HEK293 (cell line): ENCODE measurements at regions not wholly inside any gene's neighbourhood (a gene's known extent, or its start where the extent isn't known, plus 50 kb on each side); places are given as distances from the start of the nearest gene placed in this dataset.

Experiments
- CTCF ChIA-PET: fragments of 350-600 bp; formaldehyde crosslinking; extraction: SDS; loops from one replicate; lab custom pipeline; 2021; ENCODE audit warnings: antibody characterized with exemption; lab: Yijun Ruan, JAX
- POLR2A ChIA-PET: fragments of 300-600 bp; formaldehyde crosslinking; extraction: SDS; loops from one replicate; lab custom pipeline; 2020; ENCODE audit warnings: antibody characterized with exemption, inconsistent platforms; lab: Yijun Ruan, JAX
- H3K27ac ChIP-seq: fragments of 200-500 bp; sonication (Bioruptor generic); 2 replicates; pipeline ENCODE4 v1.5.1; 2014; ENCODE audit warnings: low read depth, low read length, control low read depth, inconsistent platforms; ENCODE audit errors: extremely low read depth
- H3K36me3 ChIP-seq, 2 experiments: fragments of 200-500 bp in 1 of 2; sonication (Bioruptor generic) in 1 of 2; 1 replicate in 1 of 2; 2 replicates in 1 of 2; pipeline ENCODE4 v1.5.1; 2014 to 2017; ENCODE audit warnings: inconsistent platforms in 2 of 2, low read length in 2 of 2; ENCODE audit not compliant: control insufficient read depth in 2 of 2, insufficient read depth in 1 of 2
- H3K4me1 ChIP-seq: fragments of 200-500 bp; sonication (Bioruptor generic); 2 replicates; pipeline ENCODE4 v1.5.1; 2014; ENCODE audit warnings: mild to moderate bottlenecking, low read length, inconsistent platforms; ENCODE audit not compliant: control insufficient read depth, insufficient read depth
- H3K4me3 ChIP-seq: 2 replicates; pipeline ENCODE4 v1.5.1; 2011; ENCODE audit warnings: low read depth, mild to moderate bottlenecking, control low read depth, low read length, moderate library complexity
- H3K9me3 ChIP-seq: fragments of 200-500 bp; sonication (Bioruptor generic); 2 replicates; pipeline ENCODE4 v1.5.1; 2014; ENCODE audit warnings: low read depth, low read length, inconsistent platforms; ENCODE audit not compliant: control insufficient read depth, insufficient read depth
- FEZF1 ChIP-seq: fragments of 450-650 bp; formaldehyde crosslinking; IDR thresholded peaks from 2 replicates; pipeline ENCODE4 v1.5.1; 2016; ENCODE audit warnings: missing biosample characterization, missing genetic modification characterization
- GFI1B ChIP-seq: fragments of 450-650 bp; formaldehyde crosslinking; IDR thresholded peaks from 2 replicates; pipeline ENCODE4 v1.5.1; 2016; ENCODE audit warnings: missing biosample characterization, missing genetic modification characterization
- GLI4 ChIP-seq: fragments of 450-650 bp; formaldehyde crosslinking; IDR thresholded peaks from 2 replicates; pipeline ENCODE4 v1.5.1; 2016; ENCODE audit warnings: missing biosample characterization, missing genetic modification characterization
- HOXD13 ChIP-seq: sonication (generic); formaldehyde crosslinking; IDR thresholded peaks from 2 replicates; pipeline ENCODE4 v1.8.0; 2022; ENCODE audit warnings: missing genetic modification reagents, borderline replicate concordance
- IKZF3 ChIP-seq: fragments of 450-650 bp; IDR thresholded peaks from 2 replicates; pipeline ENCODE4 v1.5.0; 2018; ENCODE audit warnings: missing biosample characterization, mild to moderate bottlenecking, missing genetic modification characterization, moderate library complexity
- MEIS1 ChIP-seq: sonication (generic); formaldehyde crosslinking; IDR thresholded peaks from 2 replicates; pipeline ENCODE4 v1.8.1; 2022; ENCODE audit warnings: missing genetic modification reagents, mild to moderate bottlenecking, borderline replicate concordance
- YY2 ChIP-seq: fragments of 450-650 bp; formaldehyde crosslinking; IDR thresholded peaks from 2 replicates; pipeline ENCODE4 v1.5.1; 2016; ENCODE audit warnings: missing biosample characterization, missing genetic modification characterization
- ZBTB17 ChIP-seq: fragments of 450-650 bp; formaldehyde crosslinking; IDR thresholded peaks from 2 replicates; pipeline ENCODE4 v1.5.1; 2016; ENCODE audit warnings: missing biosample characterization, missing genetic modification characterization
- ZFHX2 ChIP-seq: fragments of 450-650 bp; formaldehyde crosslinking; conservative IDR thresholded peaks from 2 replicates; pipeline ENCODE4 v1.5.1; 2016; ENCODE audit warnings: missing biosample characterization, missing genetic modification characterization
- ZNF114 ChIP-seq: fragments of 450-650 bp; formaldehyde crosslinking; IDR thresholded peaks from 2 replicates; pipeline ENCODE4 v1.5.0; 2017; ENCODE audit warnings: missing biosample characterization, missing genetic modification characterization
- ZNF133 ChIP-seq: fragments of 450-650 bp; formaldehyde crosslinking; IDR thresholded peaks from 2 replicates; pipeline ENCODE4 v1.5.1; 2016; ENCODE audit warnings: missing biosample characterization, missing genetic modification characterization
- ZNF146 ChIP-seq: fragments of 450-650 bp; formaldehyde crosslinking; IDR thresholded peaks from 2 replicates; pipeline ENCODE4 v1.5.1; 2016; ENCODE audit warnings: missing biosample characterization, missing genetic modification characterization
- ZNF16 ChIP-seq: fragments of 450-650 bp; formaldehyde crosslinking; IDR thresholded peaks from 2 replicates; pipeline ENCODE4 v1.5.1; 2016; ENCODE audit warnings: low read depth, missing biosample characterization, missing genetic modification characterization
- ZNF2 ChIP-seq: fragments of 450-650 bp; formaldehyde crosslinking; IDR thresholded peaks from 2 replicates; pipeline ENCODE4 v1.5.1; 2016; ENCODE audit warnings: missing biosample characterization, missing genetic modification characterization
- ZNF335 ChIP-seq: fragments of 450-650 bp; formaldehyde crosslinking; conservative IDR thresholded peaks from 2 replicates; pipeline ENCODE4 v1.5.1; 2016; ENCODE audit warnings: missing biosample characterization, missing genetic modification characterization
- ZNF416 ChIP-seq: fragments of 450-650 bp; formaldehyde crosslinking; IDR thresholded peaks from 2 replicates; pipeline ENCODE4 v1.5.1; 2016; ENCODE audit warnings: missing biosample characterization, missing genetic modification characterization
- ZNF473 ChIP-seq: fragments of 450-650 bp; formaldehyde crosslinking; IDR thresholded peaks from 2 replicates; pipeline ENCODE4 v1.5.1; 2017; ENCODE audit warnings: missing biosample characterization, missing genetic modification characterization
- ZNF48 ChIP-seq: fragments of 450-650 bp; formaldehyde crosslinking; IDR thresholded peaks from 2 replicates; pipeline ENCODE4 v1.5.1; 2016; ENCODE audit warnings: missing biosample characterization, missing genetic modification characterization
- ZNF530 ChIP-seq: fragments of 450-650 bp; formaldehyde crosslinking; IDR thresholded peaks from 2 replicates; pipeline ENCODE4 v1.5.1; 2016; ENCODE audit warnings: low read depth, missing biosample characterization, missing genetic modification characterization
- ZNF600 ChIP-seq: fragments of 450-650 bp; formaldehyde crosslinking; IDR thresholded peaks from 2 replicates; pipeline ENCODE4 v1.5.1; 2016; ENCODE audit warnings: missing biosample characterization, missing genetic modification characterization
- ZNF626 ChIP-seq: fragments of 450-650 bp; sonication (Bioruptor Pico); formaldehyde crosslinking; IDR thresholded peaks from 2 replicates; pipeline ENCODE4 v1.5.1; 2018; ENCODE audit warnings: missing biosample characterization, missing genetic modification characterization, inconsistent platforms
- ZNF629 ChIP-seq: fragments of 450-650 bp; formaldehyde crosslinking; IDR thresholded peaks from 2 replicates; pipeline ENCODE4 v1.5.1; 2017; ENCODE audit warnings: missing biosample characterization, missing genetic modification characterization
- ZNF707 ChIP-seq: fragments of 450-650 bp; formaldehyde crosslinking; IDR thresholded peaks from 2 replicates; pipeline ENCODE4 v1.5.1; 2016; ENCODE audit warnings: missing biosample characterization, missing genetic modification characterization
- ZNF76 ChIP-seq: fragments of 450-650 bp; formaldehyde crosslinking; IDR thresholded peaks from 2 replicates; pipeline ENCODE4; 2016; ENCODE audit warnings: low read depth, missing biosample characterization, missing genetic modification characterization, borderline replicate concordance
- ZNF792 ChIP-seq: fragments of 450-650 bp; formaldehyde crosslinking; IDR thresholded peaks from 2 replicates; pipeline ENCODE4 v1.5.1; 2016; ENCODE audit warnings: missing biosample characterization, missing genetic modification characterization
- ZSCAN16 ChIP-seq: fragments of 450-650 bp; formaldehyde crosslinking; IDR thresholded peaks from 2 replicates; pipeline ENCODE4 v1.5.1; 2016; ENCODE audit warnings: missing biosample characterization, missing genetic modification characterization
- ZSCAN30 ChIP-seq: fragments of 450-650 bp; IDR thresholded peaks from 2 replicates; pipeline ENCODE4 v1.5.1; 2018; ENCODE audit warnings: missing biosample characterization, mild to moderate bottlenecking, missing genetic modification characterization, moderate library complexity
- TF ChIP-seq, protein P1 (sequence below): fragments of 450-650 bp; formaldehyde crosslinking; IDR thresholded peaks from 2 replicates; pipeline ENCODE4 v1.5.1; 2016; ENCODE audit warnings: missing biosample characterization, missing genetic modification characterization
- TF ChIP-seq, protein P2 (sequence below): fragments of 450-650 bp; formaldehyde crosslinking; IDR thresholded peaks from 2 replicates; pipeline ENCODE4 v1.5.1; 2016; ENCODE audit warnings: missing biosample characterization, missing genetic modification characterization

DNA sequence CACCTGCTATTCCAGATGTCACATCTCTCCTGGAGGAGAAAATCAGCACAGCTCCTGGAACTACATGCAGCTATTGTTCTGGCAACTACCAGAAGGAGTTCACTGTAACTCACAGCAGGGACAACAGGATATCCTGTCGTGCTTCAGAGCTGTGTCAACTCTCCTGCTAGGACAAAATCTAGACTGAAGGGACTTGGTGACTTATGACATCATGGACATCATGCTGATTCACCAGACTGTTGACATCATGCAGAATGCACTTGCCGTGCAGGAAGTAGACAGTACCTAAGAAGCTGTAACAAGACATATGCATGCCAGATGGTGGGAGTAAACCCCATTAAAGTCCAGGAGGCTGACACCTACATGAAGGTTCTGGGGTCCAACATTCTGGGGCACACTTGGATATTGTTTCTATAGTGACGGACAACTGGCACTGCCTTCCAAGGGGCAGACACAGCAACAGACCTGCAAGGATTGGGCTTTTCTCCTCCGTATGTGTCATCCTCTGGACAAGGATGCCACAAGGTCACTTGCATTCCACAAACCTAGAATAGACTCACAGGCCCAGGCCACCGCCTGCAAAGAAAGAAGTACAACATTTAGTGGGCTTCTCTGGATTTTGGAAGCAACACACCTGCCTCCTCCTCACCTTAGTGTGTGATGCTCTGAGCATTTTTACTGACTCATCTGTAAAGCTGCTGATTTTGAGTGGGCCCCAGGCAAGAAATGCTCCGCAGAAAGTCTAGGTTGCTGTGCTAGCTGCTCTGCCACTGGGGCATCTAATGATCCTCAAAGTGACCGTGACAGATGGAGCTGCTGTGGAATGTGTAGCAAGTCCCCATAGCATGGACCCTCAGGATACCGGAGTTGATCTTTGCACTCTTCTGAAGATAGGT lies 249.2 kb downstream of the MATN1 start (continued):
- no peak for TF ChIP-seq HOXD13
- TF ChIP-seq ZSCAN16, result no peak
- no peak for TF ChIP-seq ZNF792 (tag by site-specific recombination)
- TF ChIP-seq ZNF416 (tag by site-specific recombination), result no peak
- TF ChIP-seq ZNF335 (tag by site-specific recombination), result 0 out of 2 replicates have a peak, but pooled peaks have one; percentile 22
- no peak for TF ChIP-seq FEZF1 (tag by site-specific recombination)
- no peak for TF ChIP-seq IKZF3 (tag by site-specific recombination)
- no peak for TF ChIP-seq YY2 (tag by site-specific recombination)
- TF ChIP-seq GLI4 (tag by site-specific recombination), result no peak
- TF ChIP-seq ZNF146 (tag by site-specific recombination), result no peak
- TF ChIP-seq ZNF76 (tag by site-specific recombination), result no peak
- TF ChIP-seq ZNF629, result peak; percentile 87
- no peak for TF ChIP-seq ZNF2 (tag by site-specific recombination)
- TF ChIP-seq MEIS1 (CRISPR knock-in tag), result no peak
- TF ChIP-seq ZNF16, result no peak

DNA sequence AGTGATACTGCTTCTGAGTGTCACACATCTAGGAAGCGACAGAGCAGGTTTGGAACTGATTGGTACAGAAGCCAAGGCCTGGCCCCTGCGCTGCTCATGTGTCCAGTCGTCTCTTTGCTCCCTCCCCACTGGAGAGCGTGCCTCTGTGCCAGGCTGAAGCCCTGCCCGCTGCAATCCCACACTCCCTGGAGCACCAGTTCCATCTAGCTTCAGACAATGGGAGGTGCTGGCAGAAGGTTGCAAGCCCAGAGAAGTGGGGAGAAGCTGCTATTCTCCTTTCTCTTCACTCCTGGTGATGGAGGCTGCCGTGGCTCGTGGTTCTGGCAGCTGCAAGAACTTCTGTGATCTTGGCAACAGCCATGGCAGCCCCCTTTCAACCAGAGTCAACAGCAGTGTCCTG lies 250.9 kb downstream of the MATN1 start:
- no peak overlapping the region for H3K27ac ChIP-seq
- CTCF ChIA-PET, result no interaction called here
- H3K4me1 ChIP-seq, result no peaks in the 10 kb centered on the region
- no peaks in the 10 kb centered on the region for H3K9me3 ChIP-seq
- no peak for TF ChIP-seq ZNF133 (tag by site-specific recombination)
- TF ChIP-seq ZNF626 (tag by site-specific recombination), result no peak
- TF ChIP-seq ZNF48 (tag by site-specific recombination), result no peak
- no peak for TF ChIP-seq ZFHX2
- no peak for TF ChIP-seq ZNF707
- no peak for TF ChIP-seq ZBTB17 (tag by site-specific recombination)
- TF ChIP-seq ZNF114 (tag by site-specific recombination), result no peak
- TF ChIP-seq GFI1B (tag by site-specific recombination), result no peak
- no peak for TF ChIP-seq ZNF600 (tag by site-specific recombination)
- no peak for TF ChIP-seq ZNF530 (tag by site-specific recombination)
- TF ChIP-seq, protein P1, sequence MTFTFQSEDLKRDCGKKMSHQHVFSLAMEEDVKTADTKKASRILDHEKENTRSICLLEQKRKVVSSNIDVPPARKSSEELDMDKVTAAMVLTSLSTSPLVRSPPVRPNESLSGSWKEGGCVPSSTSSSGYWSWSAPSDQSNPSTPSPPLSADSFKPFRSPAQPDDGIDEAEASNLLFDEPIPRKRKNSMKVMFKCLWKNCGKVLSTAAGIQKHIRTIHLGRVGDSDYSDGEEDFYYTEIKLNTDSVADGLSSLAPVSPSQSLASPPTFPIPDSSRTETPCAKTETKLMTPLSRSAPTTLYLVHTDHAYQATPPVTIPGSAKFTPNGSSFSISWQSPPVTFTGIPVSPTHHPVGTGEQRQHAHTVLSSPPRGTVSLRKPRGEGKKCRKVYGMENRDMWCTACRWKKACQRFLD (tag by site-specific recombination), result no peak
- no peak for TF ChIP-seq ZNF473 (tag by site-specific recombination)
- TF ChIP-seq, protein P2, sequence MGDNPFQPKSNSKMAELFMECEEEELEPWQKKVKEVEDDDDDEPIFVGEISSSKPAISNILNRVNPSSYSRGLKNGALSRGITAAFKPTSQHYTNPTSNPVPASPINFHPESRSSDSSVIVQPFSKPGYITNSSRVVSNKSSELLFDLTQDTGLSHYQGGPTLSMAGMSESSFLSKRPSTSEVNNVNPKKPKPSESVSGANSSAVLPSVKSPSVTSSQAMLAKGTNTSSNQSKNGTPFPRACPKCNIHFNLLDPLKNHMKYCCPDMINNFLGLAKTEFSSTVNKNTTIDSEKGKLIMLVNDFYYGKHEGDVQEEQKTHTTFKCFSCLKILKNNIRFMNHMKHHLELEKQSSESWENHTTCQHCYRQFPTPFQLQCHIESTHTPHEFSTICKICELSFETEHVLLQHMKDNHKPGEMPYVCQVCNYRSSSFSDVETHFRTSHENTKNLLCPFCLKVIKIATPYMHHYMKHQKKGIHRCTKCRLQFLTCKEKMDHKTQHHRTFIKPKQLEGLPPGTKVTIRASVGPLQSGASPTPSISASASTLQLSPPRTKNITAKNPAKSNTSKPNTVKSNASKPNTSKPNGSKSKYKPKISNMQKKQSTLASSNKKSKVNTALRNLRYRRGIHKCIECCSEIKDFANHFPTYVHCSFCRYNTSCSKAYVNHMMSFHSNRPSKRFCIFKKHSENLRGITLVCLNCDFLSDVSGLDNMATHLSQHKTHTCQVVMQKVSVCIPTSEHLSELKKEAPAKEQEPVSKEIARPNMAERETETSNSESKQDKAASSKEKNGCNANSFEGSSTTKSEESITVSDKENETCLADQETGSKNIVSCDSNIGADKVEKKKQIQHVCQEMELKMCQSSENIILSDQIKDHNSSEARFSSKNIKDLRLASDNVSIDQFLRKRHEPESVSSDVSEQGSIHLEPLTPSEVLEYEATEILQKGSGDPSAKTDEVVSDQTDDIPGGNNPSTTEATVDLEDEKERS (tag by site-specific recombination), result no peak
- TF ChIP-seq ZSCAN30 (tag by site-specific recombination), result no peak
- POLR2A ChIA-PET, result no interaction called here
- H3K36me3 ChIP-seq, result no peaks in the 10 kb centered on the region
- no peak overlapping the region for H3K4me3 ChIP-seq
